ENCODE measurements at regions not wholly inside any gene's neighbourhood (a gene's known extent, or its start where the extent isn't known, plus 50 kb on each side); places are given as distances from the start of the nearest gene placed in this dataset.
A peak's percentile ranks its signal among the peaks of the same experiment; 100 is the strongest.

GRCh38 chr16:73616166-73616753 is 568.3 kb upstream of the ZFHX3 start:
- no peak overlapping the region for H3K4me3 ChIP-seq (ENCODE audit: low read length)
- no peaks in the 10 kb centered on the region for H3K36me3 ChIP-seq (ENCODE audit: control insufficient read depth, insufficient read depth, low read length)
- H3K27me3 ChIP-seq (ENCODE audit: control insufficient read depth, insufficient read depth, low read length), result peaks cover 2% of the 10 kb centered on the region
- no peaks in the 10 kb centered on the region for H3K4me1 ChIP-seq (ENCODE audit: control insufficient read depth, insufficient read depth, low read length)
- no peak overlapping the region for H3K27ac ChIP-seq (ENCODE audit: low read length)
- 83% methylated on average over 1 of the region's 5 CpGs for WGBS (ENCODE audit: insufficient coverage)
- no peaks in the 10 kb centered on the region for H3K9me3 ChIP-seq (replicated peaks; ENCODE audit: control insufficient read depth, low read depth, low read length)
- peak; percentile 57 for DNase-seq

DNA sequence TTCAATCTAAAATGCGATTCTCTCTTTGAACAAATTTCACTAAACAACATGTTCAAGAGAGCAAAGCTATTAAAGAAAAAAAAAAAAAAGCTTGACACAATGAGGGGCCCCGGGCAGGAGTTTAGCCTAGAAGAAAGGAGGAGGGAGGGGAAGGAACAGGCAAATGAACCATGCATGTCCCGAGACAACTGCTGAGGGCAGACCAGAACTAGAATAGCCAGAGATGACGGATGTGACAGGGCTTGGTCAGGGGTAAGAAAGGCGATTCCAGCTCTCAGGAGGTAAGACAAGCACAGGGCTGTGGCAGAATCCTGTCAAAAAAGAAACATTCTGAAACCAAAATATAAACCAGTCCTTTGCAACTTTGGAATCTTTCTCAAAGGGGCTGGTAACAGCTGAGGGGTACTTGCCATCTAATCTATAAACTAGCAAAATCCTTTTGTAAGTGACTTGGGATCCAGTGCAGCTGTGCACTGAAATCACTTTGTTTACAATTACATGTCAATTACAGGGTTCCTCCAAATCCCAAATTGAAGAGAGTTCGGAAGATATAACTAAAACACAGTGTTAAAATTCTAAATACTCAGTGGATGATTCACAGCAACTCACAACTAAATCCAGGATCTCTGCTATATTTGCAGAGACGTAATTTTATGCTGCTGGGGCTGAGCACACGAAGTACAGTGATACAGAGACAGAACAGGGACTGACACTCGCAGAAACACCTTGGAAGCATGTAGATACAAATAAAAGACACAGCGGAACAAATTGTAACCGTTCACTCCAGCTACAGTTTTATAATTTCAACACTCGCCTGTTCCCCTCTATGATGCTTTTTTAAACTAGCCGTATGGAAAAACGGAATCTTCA is 567.4 kb upstream of the ZFHX3 start:
- H3K9me3 ChIP-seq (replicated peaks; ENCODE audit: control insufficient read depth, low read depth, low read length), result no peaks in the 10 kb centered on the region
- H3K4me3 ChIP-seq (ENCODE audit: low read length), result no peak overlapping the region
- H3K27me3 ChIP-seq (ENCODE audit: control insufficient read depth, insufficient read depth, low read length), result peaks cover 2% of the 10 kb centered on the region
- H3K4me1 ChIP-seq (ENCODE audit: control insufficient read depth, insufficient read depth, low read length), result no peaks in the 10 kb centered on the region
- no peak overlapping the region for H3K27ac ChIP-seq (ENCODE audit: low read length)
- DNase-seq, result peak; percentile 8
- WGBS (ENCODE audit: insufficient coverage), result 59% methylated on average over 5 of the region's 14 CpGs
- no peaks in the 10 kb centered on the region for H3K36me3 ChIP-seq (ENCODE audit: control insufficient read depth, insufficient read depth, low read length)

DNA sequence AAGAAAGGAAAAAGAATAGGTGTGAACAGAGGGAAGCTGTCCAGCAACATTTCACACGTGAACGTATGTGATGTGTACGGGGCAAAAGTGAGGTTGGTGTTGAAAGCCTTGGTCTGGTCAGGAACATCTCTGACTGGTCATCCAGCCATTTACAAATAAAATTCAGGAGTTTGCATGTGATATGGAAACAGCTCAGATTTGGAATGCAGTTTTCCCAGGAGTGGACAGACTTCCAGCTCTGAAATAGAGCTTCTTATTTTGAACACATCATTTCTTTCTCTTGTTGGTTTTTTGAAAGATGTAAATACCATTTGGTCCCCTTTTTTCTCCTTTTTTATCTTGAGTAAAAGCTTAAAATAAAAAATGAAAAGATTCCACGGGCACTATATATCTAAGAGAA is 566.2 kb upstream of the ZFHX3 start:
- peaks cover 2% of the 10 kb centered on the region for H3K27me3 ChIP-seq (ENCODE audit: control insufficient read depth, insufficient read depth, low read length)
- no peak overlapping the region for H3K27ac ChIP-seq (ENCODE audit: low read length)
- H3K4me1 ChIP-seq (ENCODE audit: control insufficient read depth, insufficient read depth, low read length), result no peaks in the 10 kb centered on the region
- no peaks in the 10 kb centered on the region for H3K36me3 ChIP-seq (ENCODE audit: control insufficient read depth, insufficient read depth, low read length)
- H3K4me3 ChIP-seq (ENCODE audit: low read length), result no peak overlapping the region
- no peaks in the 10 kb centered on the region for H3K9me3 ChIP-seq (replicated peaks; ENCODE audit: control insufficient read depth, low read depth, low read length)
- no CpG with 5 or more reads among the region's 4 CpGs for WGBS (ENCODE audit: insufficient coverage)
- DNase-seq, result peak; percentile 71

GRCh38 chr16:73610605-73611156 is 562.8 kb upstream of the ZFHX3 start:
- Histone ChIP-seq H3K27me3 (ENCODE audit: control insufficient read depth, insufficient read depth, low read length) (peaks cover 2% of the 10 kb centered on the region), H3K4me3 (ENCODE audit: low read length) (no peak overlapping the region), H3K9me3 (replicated peaks; ENCODE audit: control insufficient read depth, low read depth, low read length) (no peaks in the 10 kb centered on the region), H3K36me3 (ENCODE audit: control insufficient read depth, insufficient read depth, low read length) (no peaks in the 10 kb centered on the region), H3K27ac (ENCODE audit: low read length) (no peak overlapping the region), H3K4me1 (ENCODE audit: control insufficient read depth, insufficient read depth, low read length) (no peaks in the 10 kb centered on the region)
- WGBS (ENCODE audit: insufficient coverage), result 31% methylated on average over 2 of the region's 5 CpGs
- no peak for DNase-seq

DNA sequence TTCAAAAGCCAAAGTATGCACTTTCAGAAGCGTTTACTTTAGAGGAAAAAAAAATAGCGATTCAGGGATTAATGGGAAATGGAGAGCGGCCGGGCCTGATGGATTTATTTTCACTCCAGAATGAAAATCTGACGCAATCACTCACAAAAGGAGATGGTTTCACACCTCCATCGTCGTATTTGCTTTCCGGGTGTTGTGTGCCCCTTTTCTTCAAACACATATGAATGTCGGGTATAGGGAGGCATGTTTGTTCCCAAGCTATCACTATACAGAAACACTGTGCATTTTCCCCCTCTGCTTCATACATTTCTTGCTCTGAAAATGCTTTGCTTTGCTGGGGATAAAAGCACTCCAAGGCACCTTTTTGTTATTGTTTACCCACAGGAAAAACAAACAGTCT is 562.2 kb upstream of the ZFHX3 start:
- Histone ChIP-seq H3K27ac (ENCODE audit: low read length) (no peak overlapping the region), H3K4me3 (ENCODE audit: low read length) (no peak overlapping the region), H3K27me3 (ENCODE audit: control insufficient read depth, insufficient read depth, low read length) (peaks cover 2% of the 10 kb centered on the region), H3K4me1 (ENCODE audit: control insufficient read depth, insufficient read depth, low read length) (no peaks in the 10 kb centered on the region), H3K36me3 (ENCODE audit: control insufficient read depth, insufficient read depth, low read length) (no peaks in the 10 kb centered on the region), H3K9me3 (replicated peaks; ENCODE audit: control insufficient read depth, low read depth, low read length) (no peaks in the 10 kb centered on the region)
- no peak for DNase-seq
- no CpG with 5 or more reads among the region's 9 CpGs for WGBS (ENCODE audit: insufficient coverage)

DNA sequence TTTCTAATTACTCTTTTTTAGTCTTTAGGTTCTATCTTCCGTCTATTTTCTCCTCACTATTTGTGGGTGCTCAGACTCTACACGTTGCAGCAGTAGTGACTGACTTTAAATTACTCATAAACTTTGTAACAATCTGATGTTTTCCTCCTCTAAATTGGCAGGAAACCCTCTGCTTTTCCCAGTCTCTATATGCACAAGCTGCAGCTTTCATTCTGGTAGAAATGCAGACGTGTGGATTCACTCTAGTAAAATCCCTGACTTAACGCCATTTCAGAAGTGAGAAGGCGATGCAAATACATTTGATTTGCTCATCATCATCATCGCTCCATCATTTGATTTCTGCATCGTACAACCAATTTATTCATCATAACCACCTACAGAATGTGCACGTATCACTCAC is 561.0 kb upstream of the ZFHX3 start:
- H3K27me3 ChIP-seq (ENCODE audit: control insufficient read depth, insufficient read depth, low read length), result peaks cover 2% of the 10 kb centered on the region
- no peak for DNase-seq
- WGBS (ENCODE audit: insufficient coverage), result 78% methylated on average over 8 of the region's 8 CpGs

DNA sequence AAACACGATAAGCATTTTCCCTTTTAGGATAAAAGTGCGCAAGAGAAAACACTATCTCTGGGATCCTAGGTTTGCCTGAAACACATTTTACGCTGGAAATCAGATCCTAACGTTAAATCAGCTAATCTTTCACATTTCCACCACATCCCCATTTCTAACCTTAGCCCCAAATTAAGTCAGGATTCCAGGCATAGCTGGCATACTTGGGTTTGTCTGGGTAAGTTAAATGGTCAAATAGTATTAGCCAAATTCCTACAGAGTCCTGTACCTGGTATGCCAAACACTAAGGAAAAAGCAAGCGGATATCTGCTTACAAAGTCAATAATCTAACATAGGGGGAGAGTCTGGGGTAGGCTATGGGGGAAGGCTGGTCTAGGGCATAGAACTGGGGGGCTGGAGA is 557.4 kb upstream of the ZFHX3 start:
- no peaks in the 10 kb centered on the region for H3K36me3 ChIP-seq (ENCODE audit: control insufficient read depth, insufficient read depth, low read length)
- WGBS (ENCODE audit: insufficient coverage), result 79% methylated on average over 4 of the region's 5 CpGs
- no peaks in the 10 kb centered on the region for H3K4me1 ChIP-seq (ENCODE audit: control insufficient read depth, insufficient read depth, low read length)
- no peak overlapping the region for H3K4me3 ChIP-seq (ENCODE audit: low read length)
- no peak for DNase-seq
- no peaks in the 10 kb centered on the region for H3K27me3 ChIP-seq (ENCODE audit: control insufficient read depth, insufficient read depth, low read length)
- H3K9me3 ChIP-seq (replicated peaks; ENCODE audit: control insufficient read depth, low read depth, low read length), result no peaks in the 10 kb centered on the region
- no peak overlapping the region for H3K27ac ChIP-seq (ENCODE audit: low read length)

More for the DNA sequence above, 561.0 kb upstream of the ZFHX3 start:
- Histone ChIP-seq H3K9me3 (replicated peaks; ENCODE audit: control insufficient read depth, low read depth, low read length) (no peaks in the 10 kb centered on the region), H3K27ac (ENCODE audit: low read length) (no peak overlapping the region), H3K4me3 (ENCODE audit: low read length) (no peak overlapping the region), H3K4me1 (ENCODE audit: control insufficient read depth, insufficient read depth, low read length) (no peaks in the 10 kb centered on the region), H3K36me3 (ENCODE audit: control insufficient read depth, insufficient read depth, low read length) (no peaks in the 10 kb centered on the region)

DNA sequence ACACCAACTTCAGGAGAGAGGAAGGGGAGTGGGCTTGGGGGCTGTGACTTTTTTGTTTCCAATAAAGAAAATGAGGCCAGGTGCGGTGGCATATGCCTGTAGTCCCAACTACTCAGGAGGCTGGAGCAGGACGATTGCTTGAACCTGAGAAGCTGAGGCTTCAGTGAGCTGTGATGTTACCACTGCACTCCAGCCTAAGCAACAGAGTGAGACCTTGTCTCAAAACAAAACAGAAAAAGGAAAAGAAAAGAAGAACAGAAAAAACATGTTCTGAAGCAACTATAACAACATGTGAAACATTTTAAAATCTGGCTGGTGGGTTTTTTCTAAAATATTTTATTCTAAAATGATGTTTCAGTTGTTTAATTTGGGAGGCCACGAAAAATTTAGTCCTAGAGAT is 554.0 kb upstream of the ZFHX3 start:
- H3K9me3 ChIP-seq (replicated peaks; ENCODE audit: control insufficient read depth, low read depth, low read length), result no peaks in the 10 kb centered on the region
- H3K36me3 ChIP-seq (ENCODE audit: control insufficient read depth, insufficient read depth, low read length), result no peaks in the 10 kb centered on the region
- H3K4me3 ChIP-seq (ENCODE audit: low read length), result no peak overlapping the region
- no peak overlapping the region for H3K27ac ChIP-seq (ENCODE audit: low read length)
- no peak for DNase-seq
- H3K4me1 ChIP-seq (ENCODE audit: control insufficient read depth, insufficient read depth, low read length), result no peaks in the 10 kb centered on the region
- WGBS (ENCODE audit: insufficient coverage), result 100% methylated on average over 2 of the region's 3 CpGs
- no peaks in the 10 kb centered on the region for H3K27me3 ChIP-seq (ENCODE audit: control insufficient read depth, insufficient read depth, low read length)

DNA sequence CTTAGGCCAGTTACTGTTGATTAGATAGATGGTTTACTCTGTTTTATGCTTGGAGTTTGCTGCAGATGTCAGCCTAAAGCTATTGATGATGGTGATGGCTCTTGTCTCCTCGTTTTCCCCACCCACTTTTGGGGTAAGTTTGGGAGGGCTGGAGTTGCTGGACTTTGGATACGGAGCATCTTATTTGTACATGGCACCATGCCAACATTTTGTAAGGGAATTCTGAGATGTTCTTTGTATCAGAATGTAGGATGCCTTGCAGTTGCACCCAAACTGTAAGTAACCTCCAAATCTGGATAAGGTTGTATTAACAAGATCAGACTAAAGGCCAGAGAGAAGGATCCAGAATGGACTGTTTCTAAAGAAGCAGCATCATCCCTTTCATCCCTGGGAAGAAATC is 551.9 kb upstream of the ZFHX3 start:
- peak; percentile 5 for DNase-seq
- Histone ChIP-seq H3K4me1 (ENCODE audit: control insufficient read depth, insufficient read depth, low read length) (no peaks in the 10 kb centered on the region), H3K27ac (ENCODE audit: low read length) (no peak overlapping the region), H3K9me3 (replicated peaks; ENCODE audit: control insufficient read depth, low read depth, low read length) (no peaks in the 10 kb centered on the region), H3K36me3 (ENCODE audit: control insufficient read depth, insufficient read depth, low read length) (no peaks in the 10 kb centered on the region), H3K27me3 (ENCODE audit: control insufficient read depth, insufficient read depth, low read length) (no peaks in the 10 kb centered on the region), H3K4me3 (ENCODE audit: low read length) (no peak overlapping the region)
- WGBS (ENCODE audit: insufficient coverage), result no CpG with 5 or more reads among the region's 2 CpGs

GRCh38 chr16:73599351-73599750 is 551.4 kb upstream of the ZFHX3 start:
- H3K27ac ChIP-seq (ENCODE audit: low read length), result no peak overlapping the region
- no peak overlapping the region for H3K4me3 ChIP-seq (ENCODE audit: low read length)
- WGBS (ENCODE audit: insufficient coverage), result 29% methylated on average over 1 of the region's 2 CpGs

More at GRCh38 chr16:73599351-73599750, 551.4 kb upstream of the ZFHX3 start:
- Histone ChIP-seq H3K36me3 (ENCODE audit: control insufficient read depth, insufficient read depth, low read length) (no peaks in the 10 kb centered on the region), H3K4me1 (ENCODE audit: control insufficient read depth, insufficient read depth, low read length) (no peaks in the 10 kb centered on the region), H3K27me3 (ENCODE audit: control insufficient read depth, insufficient read depth, low read length) (no peaks in the 10 kb centered on the region), H3K9me3 (replicated peaks; ENCODE audit: control insufficient read depth, low read depth, low read length) (no peaks in the 10 kb centered on the region)
- peak; percentile 5 for DNase-seq
